Sigmoid colon (tissue), 4 donors: ENCODE measurements at regions not wholly inside any gene's neighbourhood (a gene's known extent, or its start where the extent isn't known, plus 50 kb on each side); places are given as distances from the start of the nearest gene placed in this dataset.

Source experiments
- POLR2AphosphoS5 ChIP-seq, 4 donors: sonication (generic); formaldehyde crosslinking; IDR thresholded peaks; one replicate each; pipeline ENCODE4 v1.6.1; 2017; ENCODE audit warnings: antibody characterized with exemption in 4 of 4
- TF ChIP-seq, protein P1 (sequence below), 4 experiments: fragments of 450-650 bp in 3 of 4; fragments of 200-600 bp in 1 of 4; IDR thresholded peaks; one replicate each; pipeline ENCODE4 v1.5.1; 2016 to 2019; ENCODE audit warnings: antibody characterized with exemption in 4 of 4, mild to moderate bottlenecking in 3 of 4, moderate library complexity in 2 of 4

DNA sequence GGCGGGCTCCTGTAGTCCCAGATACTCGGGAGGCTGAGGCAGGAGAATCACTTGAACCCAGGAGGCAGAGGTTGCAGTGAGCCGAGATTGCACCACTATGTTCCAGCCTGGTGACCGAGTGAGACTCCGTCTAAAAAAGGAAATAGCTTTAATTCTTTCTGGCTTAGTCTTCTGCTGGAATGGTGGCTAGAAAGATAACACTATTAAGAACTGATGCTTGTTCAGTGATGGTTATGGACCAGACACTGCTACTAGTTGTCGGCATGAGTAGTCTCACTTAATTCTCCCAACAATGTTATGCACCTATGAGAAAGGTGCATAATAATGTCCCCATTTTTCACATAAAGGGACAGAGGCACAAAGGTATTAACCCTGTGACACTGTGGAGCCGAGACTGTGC, 188.7 kb downstream of the HS3ST3A1 start:
- TF ChIP-seq POLR2AphosphoS5 (IDR thresholded peaks at IDR 0.05) = no peak
- TF ChIP-seq, protein P1, sequence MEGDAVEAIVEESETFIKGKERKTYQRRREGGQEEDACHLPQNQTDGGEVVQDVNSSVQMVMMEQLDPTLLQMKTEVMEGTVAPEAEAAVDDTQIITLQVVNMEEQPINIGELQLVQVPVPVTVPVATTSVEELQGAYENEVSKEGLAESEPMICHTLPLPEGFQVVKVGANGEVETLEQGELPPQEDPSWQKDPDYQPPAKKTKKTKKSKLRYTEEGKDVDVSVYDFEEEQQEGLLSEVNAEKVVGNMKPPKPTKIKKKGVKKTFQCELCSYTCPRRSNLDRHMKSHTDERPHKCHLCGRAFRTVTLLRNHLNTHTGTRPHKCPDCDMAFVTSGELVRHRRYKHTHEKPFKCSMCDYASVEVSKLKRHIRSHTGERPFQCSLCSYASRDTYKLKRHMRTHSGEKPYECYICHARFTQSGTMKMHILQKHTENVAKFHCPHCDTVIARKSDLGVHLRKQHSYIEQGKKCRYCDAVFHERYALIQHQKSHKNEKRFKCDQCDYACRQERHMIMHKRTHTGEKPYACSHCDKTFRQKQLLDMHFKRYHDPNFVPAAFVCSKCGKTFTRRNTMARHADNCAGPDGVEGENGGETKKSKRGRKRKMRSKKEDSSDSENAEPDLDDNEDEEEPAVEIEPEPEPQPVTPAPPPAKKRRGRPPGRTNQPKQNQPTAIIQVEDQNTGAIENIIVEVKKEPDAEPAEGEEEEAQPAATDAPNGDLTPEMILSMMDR (IDR thresholded peaks at IDR 0.05) = no peak
